CD14-positive monocyte (primary cell): ENCODE measurements at regions not wholly inside any gene's neighbourhood (a gene's known extent, or its start where the extent isn't known, plus 50 kb on each side); places are given as distances from the start of the nearest gene placed in this dataset.

Source experiments
- DNase-seq, 3 donors: peaks; one replicate each; pipeline ENCODE4 v3.0.0-alpha.2; 2011 to 2022
- H2AFZ ChIP-seq: 2 replicates; pipeline ENCODE4 v1.6.0; 2012; ENCODE audit warnings: mild to moderate bottlenecking, low read depth, low read length, inconsistent platforms; ENCODE audit not compliant: insufficient read depth, poor library complexity, severe bottlenecking
- H3K27ac ChIP-seq, 2 donors: 1 replicate in 1 of 2; 2 replicates in 1 of 2; pipeline ENCODE4 v1.5.1; 2012 to 2013; ENCODE audit warnings: low read length in 2 of 2, control low read depth in 1 of 2, inconsistent platforms in 1 of 2, low read depth in 1 of 2, mild to moderate bottlenecking in 1 of 2
- H3K27me3 ChIP-seq, 2 donors: one replicate each; pipeline versions ENCODE4 v1.6.0 to v1.6.1; 2011 to 2013; ENCODE audit warnings: low read length in 2 of 2; ENCODE audit not compliant: control insufficient read depth in 2 of 2, insufficient read depth in 2 of 2
- H3K36me3 ChIP-seq, 2 donors: replicated peaks in 1 of 2; 1 replicate in 1 of 2; 2 replicates in 1 of 2; pipeline versions ENCODE4 v1.5.1 to v1.6.1; 2012 to 2013; ENCODE audit warnings: low read length in 2 of 2, control low read depth in 1 of 2, inconsistent platforms in 1 of 2, mild to moderate bottlenecking in 1 of 2; ENCODE audit not compliant: insufficient read depth in 2 of 2, control insufficient read depth in 1 of 2
- H3K4me1 ChIP-seq, 2 donors: 1 replicate in 1 of 2; 2 replicates in 1 of 2; pipeline versions ENCODE4 v1.5.1 to v1.6.1; 2012 to 2013; ENCODE audit warnings: low read length in 2 of 2, control low read depth in 1 of 2, inconsistent platforms in 1 of 2, mild to moderate bottlenecking in 1 of 2, moderate library complexity in 1 of 2; ENCODE audit not compliant: insufficient read depth in 2 of 2, control insufficient read depth in 1 of 2
- H3K4me2 ChIP-seq: replicated peaks from 2 replicates; pipeline ENCODE3; 2012; ENCODE audit warnings: low read length, moderate library complexity, mild to moderate bottlenecking; ENCODE audit not compliant: poor library complexity, severe bottlenecking; ENCODE audit errors: extremely low read depth
- H3K4me3 ChIP-seq, 3 experiments: fragments of 200-600 bp in 1 of 3; sonication (generic) in 1 of 3; replicated peaks in 1 of 3; 1 replicate in 2 of 3; 2 replicates in 1 of 3; pipeline ENCODE4 v1.5.1; 2011 to 2013; ENCODE audit warnings: low read length in 3 of 3, mild to moderate bottlenecking in 3 of 3, control low read depth in 2 of 3, low read depth in 2 of 3, inconsistent platforms in 1 of 3, moderate library complexity in 1 of 3
- H3K79me2 ChIP-seq: 2 replicates; pipeline ENCODE4 v1.6.0; 2012; ENCODE audit warnings: mild to moderate bottlenecking, control low read depth, inconsistent platforms, low read length, moderate library complexity; ENCODE audit not compliant: insufficient read depth
- H3K9ac ChIP-seq: 2 replicates; pipeline ENCODE4 v1.6.0; 2017; ENCODE audit warnings: low read length, mild to moderate bottlenecking; ENCODE audit not compliant: insufficient read depth, poor library complexity, severe bottlenecking
- H3K9me3 ChIP-seq, 2 donors: replicated peaks in 1 of 2; 1 replicate in 1 of 2; 2 replicates in 1 of 2; pipeline versions ENCODE4 v1.5.1 to v1.6.1; 2012 to 2013; ENCODE audit warnings: low read length in 2 of 2, control low read depth in 1 of 2; ENCODE audit not compliant: control insufficient read depth in 1 of 2, insufficient read depth in 1 of 2
- H4K20me1 ChIP-seq: 2 replicates; pipeline ENCODE4 v1.6.0; 2012; ENCODE audit warnings: mild to moderate bottlenecking, low read length, control low read depth, moderate library complexity; ENCODE audit not compliant: insufficient read depth
- H3K27ac Mint-ChIP-seq, 7 donors: one replicate each; pipeline ENCODE4 v1.8.0; 2020; ENCODE audit warnings: mild to moderate bottlenecking in 7 of 7, mixed read lengths in 7 of 7, moderate library complexity in 6 of 7, inconsistent platforms in 2 of 7
- H3K27me3 Mint-ChIP-seq, 3 donors: one replicate each; pipeline ENCODE4 v1.8.0; 2021 to 2022; ENCODE audit warnings: low read depth in 3 of 3, mild to moderate bottlenecking in 3 of 3, mixed read lengths in 3 of 3, moderate library complexity in 3 of 3, inconsistent platforms in 1 of 3
- H3K36me3 Mint-ChIP-seq, 2 donors: one replicate each; pipeline ENCODE4 v1.8.0; 2020; ENCODE audit warnings: mixed read lengths in 2 of 2, inconsistent platforms in 1 of 2, mild to moderate bottlenecking in 1 of 2
- H3K4me1 Mint-ChIP-seq: one replicate; pipeline ENCODE4 v1.8.0; 2020; ENCODE audit warnings: mild to moderate bottlenecking, mixed read lengths
- H3K4me3 Mint-ChIP-seq, 2 donors: one replicate each; pipeline ENCODE4 v1.8.0; 2020; ENCODE audit warnings: mild to moderate bottlenecking in 2 of 2, mixed read lengths in 2 of 2, moderate library complexity in 1 of 2
- H3K9me3 Mint-ChIP-seq, 7 donors: one replicate each; pipeline ENCODE4 v1.8.0; 2020 to 2022; ENCODE audit warnings: mixed read lengths in 7 of 7, mild to moderate bottlenecking in 6 of 7, moderate library complexity in 6 of 7, inconsistent platforms in 2 of 7
- CTCF ChIP-seq: fragments of 200-600 bp; IDR thresholded peaks from one replicate; pipeline ENCODE4 v1.8.0; 2022; ENCODE audit warnings: antibody characterized with exemption, mild to moderate bottlenecking
- WGBS: methylation state at CpG from one replicate; pipeline ENCODE4 v1.1.5; 2013; ENCODE audit warnings: missing lambda C conversion rate; ENCODE audit not compliant: insufficient coverage; 5-methylcytosine and 5-hydroxymethylcytosine counted together
- intact Hi-C, 2 donors: fragments of 100-400 bp; cut with micrococcal nuclease; formaldehyde crosslinking; loops; one replicate each; pipeline versions ENCODE4 v1.15.0 to v1.15.1; 2023

- H4K20me1 ChIP-seq, result no peaks in the 10 kb centered on the region
- Mint-ChIP-seq H3K27ac (no peak overlapping the region), H3K4me3 (no peak overlapping the region), H3K4me1 (no peaks in the 10 kb centered on the region), H3K27me3 (peaks cover 8 to 14% (median 11%) of the 10 kb centered on the region in 3 donors), H3K36me3 (no peaks in the 10 kb centered on the region), H3K9me3 (peaks cover 0 to 8% (median 2%) of the 10 kb centered on the region in 7 donors)
- no peaks in the 10 kb centered on the region for H3K27me3 ChIP-seq
- H2AFZ ChIP-seq, result no peak overlapping the region
- no peak for DNase-seq
- no peaks in the 10 kb centered on the region for H3K4me1 ChIP-seq
- intact Hi-C loops, result no loop called here
- H3K27ac ChIP-seq, result no peak overlapping the region
- no peak for TF ChIP-seq CTCF
- no peaks in the 10 kb centered on the region for H3K9me3 ChIP-seq
- H3K79me2 ChIP-seq, result no peaks in the 10 kb centered on the region
- WGBS, result 28% methylated on average over 14 of the region's 15 CpGs
- H3K4me2 ChIP-seq, result no peak overlapping the region
- H3K4me3 ChIP-seq, result no peak overlapping the region
- no peak overlapping the region for H3K9ac ChIP-seq
- H3K36me3 ChIP-seq, result no peaks in the 10 kb centered on the region
These were observed 409.0 kb upstream of the MGMT start for GRCh38 chr10:129057856-129058663.

- H3K9me3 ChIP-seq, result peaks cover 0 to under 1% of the 10 kb centered on the region in 2 donors
- H4K20me1 ChIP-seq, result no peaks in the 10 kb centered on the region
- intact Hi-C loops, result no loop called here
- DNase-seq, result no peak
- H2AFZ ChIP-seq, result no peak overlapping the region
- no peak overlapping the region for H3K4me3 ChIP-seq
- Mint-ChIP-seq H3K4me1 (no peaks in the 10 kb centered on the region), H3K27me3 (peaks cover 8 to 13% (median 11%) of the 10 kb centered on the region in 3 donors), H3K9me3 (peaks cover 0 to 8% (median 3%) of the 10 kb centered on the region in 7 donors), H3K4me3 (no peak overlapping the region), H3K27ac (no peak overlapping the region), H3K36me3 (no peaks in the 10 kb centered on the region)
- H3K36me3 ChIP-seq, result no peaks in the 10 kb centered on the region
- no peaks in the 10 kb centered on the region for H3K79me2 ChIP-seq
- TF ChIP-seq CTCF, result no peak
- no peaks in the 10 kb centered on the region for H3K4me1 ChIP-seq
- WGBS, result 89% methylated on average over 5 of the region's 9 CpGs
- H3K27me3 ChIP-seq, result no peaks in the 10 kb centered on the region
- no peak overlapping the region for H3K4me2 ChIP-seq
- no peak overlapping the region for H3K27ac ChIP-seq
- no peak overlapping the region for H3K9ac ChIP-seq
These were observed 408.3 kb upstream of the MGMT start for GRCh38 chr10:129058664-129059155.
